CD14-positive monocyte (primary cell): ENCODE measurements at regions not wholly inside any gene's neighbourhood (a gene's known extent, or its start where the extent isn't known, plus 50 kb on each side); places are given as distances from the start of the nearest gene placed in this dataset.

Experiments used
- DNase-seq, 3 donors: peaks; one replicate each; pipeline ENCODE4 v3.0.0-alpha.2; 2011 to 2022
- H2AFZ ChIP-seq: 2 replicates; pipeline ENCODE4 v1.6.0; 2012; ENCODE audit warnings: mild to moderate bottlenecking, low read depth, low read length, inconsistent platforms; ENCODE audit not compliant: insufficient read depth, poor library complexity, severe bottlenecking
- H3K27ac ChIP-seq, 2 donors: 1 replicate in 1 of 2; 2 replicates in 1 of 2; pipeline ENCODE4 v1.5.1; 2012 to 2013; ENCODE audit warnings: low read length in 2 of 2, control low read depth in 1 of 2, inconsistent platforms in 1 of 2, low read depth in 1 of 2, mild to moderate bottlenecking in 1 of 2
- H3K27me3 ChIP-seq, 2 donors: one replicate each; pipeline versions ENCODE4 v1.6.0 to v1.6.1; 2011 to 2013; ENCODE audit warnings: low read length in 2 of 2; ENCODE audit not compliant: control insufficient read depth in 2 of 2, insufficient read depth in 2 of 2
- H3K36me3 ChIP-seq, 2 donors: replicated peaks in 1 of 2; 1 replicate in 1 of 2; 2 replicates in 1 of 2; pipeline versions ENCODE4 v1.5.1 to v1.6.1; 2012 to 2013; ENCODE audit warnings: low read length in 2 of 2, control low read depth in 1 of 2, inconsistent platforms in 1 of 2, mild to moderate bottlenecking in 1 of 2; ENCODE audit not compliant: insufficient read depth in 2 of 2, control insufficient read depth in 1 of 2
- H3K4me1 ChIP-seq, 2 donors: 1 replicate in 1 of 2; 2 replicates in 1 of 2; pipeline versions ENCODE4 v1.5.1 to v1.6.1; 2012 to 2013; ENCODE audit warnings: low read length in 2 of 2, control low read depth in 1 of 2, inconsistent platforms in 1 of 2, mild to moderate bottlenecking in 1 of 2, moderate library complexity in 1 of 2; ENCODE audit not compliant: insufficient read depth in 2 of 2, control insufficient read depth in 1 of 2
- H3K4me2 ChIP-seq: replicated peaks from 2 replicates; pipeline ENCODE3; 2012; ENCODE audit warnings: low read length, moderate library complexity, mild to moderate bottlenecking; ENCODE audit not compliant: poor library complexity, severe bottlenecking; ENCODE audit errors: extremely low read depth
- H3K4me3 ChIP-seq, 3 experiments: fragments of 200-600 bp in 1 of 3; sonication (generic) in 1 of 3; replicated peaks in 1 of 3; 1 replicate in 2 of 3; 2 replicates in 1 of 3; pipeline ENCODE4 v1.5.1; 2011 to 2013; ENCODE audit warnings: low read length in 3 of 3, mild to moderate bottlenecking in 3 of 3, control low read depth in 2 of 3, low read depth in 2 of 3, inconsistent platforms in 1 of 3, moderate library complexity in 1 of 3
- H3K79me2 ChIP-seq: 2 replicates; pipeline ENCODE4 v1.6.0; 2012; ENCODE audit warnings: mild to moderate bottlenecking, control low read depth, inconsistent platforms, low read length, moderate library complexity; ENCODE audit not compliant: insufficient read depth
- H3K9ac ChIP-seq: 2 replicates; pipeline ENCODE4 v1.6.0; 2017; ENCODE audit warnings: low read length, mild to moderate bottlenecking; ENCODE audit not compliant: insufficient read depth, poor library complexity, severe bottlenecking
- H3K9me3 ChIP-seq, 2 donors: replicated peaks in 1 of 2; 1 replicate in 1 of 2; 2 replicates in 1 of 2; pipeline versions ENCODE4 v1.5.1 to v1.6.1; 2012 to 2013; ENCODE audit warnings: low read length in 2 of 2, control low read depth in 1 of 2; ENCODE audit not compliant: control insufficient read depth in 1 of 2, insufficient read depth in 1 of 2
- H4K20me1 ChIP-seq: 2 replicates; pipeline ENCODE4 v1.6.0; 2012; ENCODE audit warnings: mild to moderate bottlenecking, low read length, control low read depth, moderate library complexity; ENCODE audit not compliant: insufficient read depth
- H3K27ac Mint-ChIP-seq, 7 donors: one replicate each; pipeline ENCODE4 v1.8.0; 2020; ENCODE audit warnings: mild to moderate bottlenecking in 7 of 7, mixed read lengths in 7 of 7, moderate library complexity in 6 of 7, inconsistent platforms in 2 of 7
- H3K27me3 Mint-ChIP-seq, 3 donors: one replicate each; pipeline ENCODE4 v1.8.0; 2021 to 2022; ENCODE audit warnings: low read depth in 3 of 3, mild to moderate bottlenecking in 3 of 3, mixed read lengths in 3 of 3, moderate library complexity in 3 of 3, inconsistent platforms in 1 of 3
- H3K36me3 Mint-ChIP-seq, 2 donors: one replicate each; pipeline ENCODE4 v1.8.0; 2020; ENCODE audit warnings: mixed read lengths in 2 of 2, inconsistent platforms in 1 of 2, mild to moderate bottlenecking in 1 of 2
- H3K4me1 Mint-ChIP-seq: one replicate; pipeline ENCODE4 v1.8.0; 2020; ENCODE audit warnings: mild to moderate bottlenecking, mixed read lengths
- H3K4me3 Mint-ChIP-seq, 2 donors: one replicate each; pipeline ENCODE4 v1.8.0; 2020; ENCODE audit warnings: mild to moderate bottlenecking in 2 of 2, mixed read lengths in 2 of 2, moderate library complexity in 1 of 2
- H3K9me3 Mint-ChIP-seq, 7 donors: one replicate each; pipeline ENCODE4 v1.8.0; 2020 to 2022; ENCODE audit warnings: mixed read lengths in 7 of 7, mild to moderate bottlenecking in 6 of 7, moderate library complexity in 6 of 7, inconsistent platforms in 2 of 7
- CTCF ChIP-seq: fragments of 200-600 bp; IDR thresholded peaks from one replicate; pipeline ENCODE4 v1.8.0; 2022; ENCODE audit warnings: antibody characterized with exemption, mild to moderate bottlenecking
- WGBS: methylation state at CpG from one replicate; pipeline ENCODE4 v1.1.5; 2013; ENCODE audit warnings: missing lambda C conversion rate; ENCODE audit not compliant: insufficient coverage; 5-methylcytosine and 5-hydroxymethylcytosine counted together
- intact Hi-C, 2 donors: fragments of 100-400 bp; cut with micrococcal nuclease; formaldehyde crosslinking; loops; one replicate each; pipeline versions ENCODE4 v1.15.0 to v1.15.1; 2023

- no peak overlapping the region for H2AFZ ChIP-seq
- no peaks in the 10 kb centered on the region for H4K20me1 ChIP-seq
- H3K27me3 ChIP-seq = no peaks in the 10 kb centered on the region
- no peaks in the 10 kb centered on the region for H3K4me1 ChIP-seq
- no peaks in the 10 kb centered on the region for H3K79me2 ChIP-seq
- H3K9ac ChIP-seq = no peak overlapping the region
- no peaks in the 10 kb centered on the region for H3K27me3 Mint-ChIP-seq
- no peak overlapping the region for H3K4me2 ChIP-seq
- no peaks in the 10 kb centered on the region for H3K36me3 ChIP-seq
- TF ChIP-seq CTCF = no peak
- no peak for DNase-seq
- no peaks in the 10 kb centered on the region for H3K9me3 ChIP-seq
- H3K4me3 Mint-ChIP-seq = no peak overlapping the region
- no peak overlapping the region for H3K4me3 ChIP-seq
- H3K4me1 Mint-ChIP-seq = peaks cover 3% of the 10 kb centered on the region
- no peaks in the 10 kb centered on the region for H3K36me3 Mint-ChIP-seq
- peak overlapping the region in 1 of 7 donors; percentile 64 for H3K27ac Mint-ChIP-seq
- no peak overlapping the region for H3K27ac ChIP-seq
- peaks cover 0 to 4% (median 2%) of the 10 kb centered on the region in 7 donors for H3K9me3 Mint-ChIP-seq
- 18% methylated on average over 3 of the region's 5 CpGs for WGBS
- intact Hi-C loops = no loop called here
Observed at GRCh38 chr10:52466464-52466863, 152.4 kb downstream of the DKK1 start.

- Histone ChIP-seq H3K4me1 (no peaks in the 10 kb centered on the region), H3K9me3 (no peaks in the 10 kb centered on the region), H3K4me2 (no peak overlapping the region), H3K36me3 (no peaks in the 10 kb centered on the region), H2AFZ (no peak overlapping the region), H3K27me3 (no peaks in the 10 kb centered on the region), H3K79me2 (no peaks in the 10 kb centered on the region), H3K27ac (no peak overlapping the region), H3K9ac (no peak overlapping the region), H3K4me3 (no peak overlapping the region), H4K20me1 (no peaks in the 10 kb centered on the region)
- intact Hi-C loops = no loop called here
- WGBS = no CpG with 5 or more reads among the region's 1 CpG
- H3K36me3 Mint-ChIP-seq = no peaks in the 10 kb centered on the region
- peaks cover 2% of the 10 kb centered on the region for H3K4me1 Mint-ChIP-seq
- peaks cover 0 to 4% (median 0%) of the 10 kb centered on the region in 7 donors for H3K9me3 Mint-ChIP-seq
- H3K27me3 Mint-ChIP-seq = no peaks in the 10 kb centered on the region
- no peak overlapping the region for H3K4me3 Mint-ChIP-seq
- TF ChIP-seq CTCF = no peak
- H3K27ac Mint-ChIP-seq = no peak overlapping the region
- no peak for DNase-seq
Observed at GRCh38 chr10:52469970-52470705, 156.1 kb downstream of the DKK1 start.
